ENCODE measurements at regions not wholly inside any gene's neighbourhood (a gene's known extent, or its start where the extent isn't known, plus 50 kb on each side); places are given as distances from the start of the nearest gene placed in this dataset.
"Not testable (repeated sequence)": the region's sequence is repeated elsewhere in the genome, so short reads cannot be mapped to it uniquely, and the experiment has no call there.

DNA sequence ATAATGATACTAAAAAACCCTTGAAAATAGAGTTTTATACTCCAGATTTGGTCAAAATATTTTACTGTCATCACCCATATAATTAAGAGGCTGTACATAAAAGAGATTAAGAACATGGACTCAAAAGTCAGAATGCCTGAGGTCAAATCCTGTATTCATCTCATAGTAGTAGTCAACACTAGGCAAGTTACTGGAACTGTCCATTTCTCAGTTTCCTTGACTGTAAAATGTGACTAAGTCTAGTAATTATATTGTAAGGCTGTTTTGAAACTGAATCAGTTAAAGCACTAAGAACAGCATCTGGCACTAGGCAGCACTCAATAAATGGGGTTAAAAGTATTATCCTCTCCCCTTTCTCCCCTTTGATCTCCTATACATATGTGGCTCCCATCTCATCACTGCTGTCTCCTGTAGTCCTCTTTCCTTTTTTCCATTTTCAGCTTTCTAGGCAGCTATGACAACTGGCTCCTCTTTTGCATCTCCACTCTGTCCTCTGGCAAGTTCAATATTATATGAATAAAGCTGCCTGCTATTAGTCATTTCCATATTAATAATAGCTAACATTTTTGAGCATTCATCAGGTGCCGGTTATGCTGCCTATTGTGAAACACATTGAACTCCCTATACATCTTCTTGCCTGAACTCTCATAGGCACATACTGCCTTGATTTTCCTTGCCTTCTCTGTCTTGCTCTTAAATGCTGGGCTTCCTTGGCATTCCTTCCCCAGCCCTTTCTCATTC, 185.8 kb upstream of the NREP start:
- no peak for DNase-seq

DNA sequence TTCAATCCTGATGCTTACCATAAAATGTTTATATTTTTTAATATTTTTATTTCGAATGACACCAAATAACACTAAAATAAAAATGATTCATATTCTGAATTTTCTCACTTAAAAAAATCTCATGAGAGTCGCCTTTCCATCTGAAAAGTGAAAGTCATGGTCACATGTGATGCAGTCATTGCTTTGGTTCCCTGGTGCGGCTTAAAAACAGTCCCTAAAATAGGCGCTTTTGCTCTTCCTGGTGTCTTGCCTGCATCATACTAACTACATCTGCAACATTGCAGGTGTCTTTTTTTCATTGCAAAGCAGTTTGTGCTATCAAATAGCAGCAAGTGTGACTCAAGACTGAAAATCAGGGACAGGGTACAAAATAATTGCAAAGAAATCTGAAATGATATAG, 185.2 kb upstream of the NREP start:
- DNase-seq: no peak

DNA sequence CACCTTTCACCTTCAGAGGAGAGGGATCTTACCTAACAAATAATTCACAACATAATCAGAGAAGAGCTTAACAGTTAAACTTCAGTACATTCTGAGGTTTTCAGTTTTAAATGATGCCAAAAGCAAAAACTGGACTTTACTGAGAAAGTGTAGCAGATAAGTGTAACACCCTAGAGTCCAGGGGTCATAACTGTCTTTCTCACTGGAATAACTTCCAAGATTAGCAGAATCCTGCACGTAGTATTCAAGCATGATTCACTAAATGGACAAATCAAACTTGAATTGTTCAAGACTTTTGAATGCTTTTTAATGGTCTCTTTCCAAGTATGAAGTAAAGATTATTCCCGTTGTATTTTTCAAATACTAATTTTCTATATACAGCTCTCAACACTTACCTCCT, 180.1 kb upstream of the NREP start:
- DNase-seq: no peak

GRCh38 chr5:111935835-111936234, 178.8 kb upstream of the NREP start:
- DNase-seq: no peak

DNA sequence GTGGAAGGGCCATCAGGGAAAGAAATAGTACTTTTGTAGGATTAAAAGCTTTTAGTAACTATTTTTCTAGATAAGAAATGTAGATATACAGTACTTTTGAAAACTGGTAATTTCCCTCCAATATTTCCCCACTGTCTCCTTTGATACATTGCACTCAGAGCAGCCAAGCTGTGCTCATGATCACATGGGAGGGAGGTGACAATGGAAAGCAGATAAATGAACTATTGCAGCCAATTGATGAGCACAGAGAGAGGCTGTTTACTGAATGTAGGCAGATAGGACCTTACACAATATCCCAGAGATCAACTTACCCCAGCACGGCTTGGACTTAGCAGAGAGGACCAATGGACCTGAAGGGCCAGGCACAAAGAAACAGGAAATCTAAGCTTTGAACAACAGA, 178.0 kb upstream of the NREP start:
- DNase-seq: no peak

DNA sequence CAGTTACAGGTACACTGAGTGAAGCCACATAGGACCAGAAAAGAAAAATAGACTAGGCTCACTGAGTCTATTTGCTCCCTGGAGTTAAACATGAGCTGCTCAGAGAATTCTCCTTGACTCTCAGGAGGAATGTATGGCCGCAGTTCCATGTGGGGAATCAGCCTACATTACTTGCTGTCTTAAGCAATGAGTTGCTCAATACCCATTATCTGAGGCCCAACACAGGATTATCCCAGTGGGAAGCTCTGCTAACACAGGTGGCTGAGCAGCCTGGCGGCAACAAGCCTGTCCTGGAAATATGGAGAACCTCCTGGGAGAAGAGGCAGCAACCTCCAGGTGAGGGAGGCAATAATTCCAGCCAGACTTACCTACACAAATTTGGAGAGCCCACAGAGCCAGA, 177.5 kb upstream of the NREP start:
- DNase-seq: no peak

DNA sequence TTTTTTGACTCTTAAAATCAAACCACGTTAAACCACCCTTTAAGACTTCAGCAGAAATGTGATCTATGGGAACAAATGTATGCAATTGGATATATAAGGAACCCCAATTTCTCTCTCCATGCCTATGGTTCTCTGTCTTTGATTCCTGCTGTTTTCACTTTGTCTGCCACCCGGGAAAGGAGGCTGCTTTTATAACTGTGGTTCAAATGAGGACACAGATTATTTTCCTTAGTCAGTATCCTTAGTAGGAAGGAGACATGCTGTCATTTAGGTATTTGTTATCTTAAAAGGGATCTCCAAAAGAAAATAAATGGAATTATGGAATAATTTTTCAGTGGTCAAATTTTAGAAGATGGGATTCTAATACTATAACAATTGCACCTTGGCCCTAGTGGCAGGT, 176.1 kb upstream of the NREP start:
- no peak for DNase-seq

GRCh38 chr5:111932628-111933027, 175.6 kb upstream of the NREP start:
- DNase-seq: peak in 2 of 56 donors; percentile 0 to 2

- no peak for DNase-seq
Observed at GRCh38 chr5:111932199-111932598, 175.2 kb upstream of the NREP start.

DNA sequence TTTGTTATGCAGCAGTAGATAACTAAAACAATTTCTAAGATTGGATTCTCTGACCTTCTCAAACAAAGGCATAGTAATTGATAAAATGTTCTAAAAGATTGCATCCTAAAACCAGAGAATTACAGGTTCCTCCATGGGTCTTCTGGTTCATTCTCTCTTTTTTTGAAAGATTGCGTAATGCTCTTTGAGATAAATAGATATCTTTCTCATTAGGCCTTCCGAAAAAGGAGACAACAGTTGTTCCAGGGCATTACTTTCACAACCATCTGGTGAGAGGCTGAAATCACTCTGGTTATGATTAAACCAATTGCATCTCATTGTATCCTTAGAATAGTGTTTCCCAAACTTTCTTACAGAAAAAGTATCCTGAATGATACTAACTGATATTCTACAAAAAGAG, 174.7 kb upstream of the NREP start:
- no peak for DNase-seq

DNA sequence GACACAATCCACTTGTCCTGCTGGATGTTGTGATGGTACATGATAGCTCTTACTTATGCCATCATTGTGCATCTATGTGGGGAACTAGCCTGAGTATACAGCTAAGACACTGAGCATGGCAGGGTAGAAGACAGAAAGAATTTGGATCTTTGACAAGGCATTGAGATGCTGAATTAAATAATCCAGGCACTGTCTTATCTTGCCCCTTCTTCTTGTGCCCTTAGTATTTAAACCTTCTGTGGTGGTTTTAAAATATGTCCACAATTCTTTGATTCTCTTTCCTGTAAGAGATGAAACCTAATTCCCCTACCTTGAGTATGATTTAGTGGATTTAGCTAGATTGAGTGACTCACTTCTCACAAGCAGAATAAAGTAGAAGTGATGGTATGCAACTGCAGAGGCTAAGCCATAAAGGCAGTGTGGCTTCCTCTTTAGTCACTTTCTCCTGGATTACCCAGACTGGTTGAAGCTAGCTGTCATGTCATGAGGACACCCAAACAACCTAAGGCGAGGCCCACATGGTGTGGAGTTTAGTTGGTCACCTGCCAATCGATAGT, 174.0 kb upstream of the NREP start:
- no peak for DNase-seq

- no peak for DNase-seq
Observed at GRCh38 chr5:111930449-111930848, 173.5 kb upstream of the NREP start.

DNA sequence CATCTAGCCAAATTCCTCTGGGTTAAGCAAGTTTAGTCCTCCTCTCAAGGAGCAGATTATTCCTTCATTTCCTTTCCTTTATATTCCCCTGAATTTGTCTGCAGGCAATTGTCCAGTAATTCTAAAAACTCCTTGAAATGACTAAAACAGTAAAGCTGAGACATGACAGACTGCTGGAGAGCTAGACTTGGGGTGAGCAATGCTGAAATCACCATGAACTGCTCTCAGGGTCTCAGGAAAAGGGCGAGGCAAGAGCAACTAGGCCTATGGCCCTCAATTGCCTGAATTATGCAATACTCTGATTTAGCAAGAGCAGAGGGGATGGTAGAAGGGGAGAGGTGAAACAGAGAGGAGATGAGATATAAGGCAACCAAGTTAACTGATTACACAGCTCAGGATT, 172.9 kb upstream of the NREP start:
- no peak for DNase-seq

DNA sequence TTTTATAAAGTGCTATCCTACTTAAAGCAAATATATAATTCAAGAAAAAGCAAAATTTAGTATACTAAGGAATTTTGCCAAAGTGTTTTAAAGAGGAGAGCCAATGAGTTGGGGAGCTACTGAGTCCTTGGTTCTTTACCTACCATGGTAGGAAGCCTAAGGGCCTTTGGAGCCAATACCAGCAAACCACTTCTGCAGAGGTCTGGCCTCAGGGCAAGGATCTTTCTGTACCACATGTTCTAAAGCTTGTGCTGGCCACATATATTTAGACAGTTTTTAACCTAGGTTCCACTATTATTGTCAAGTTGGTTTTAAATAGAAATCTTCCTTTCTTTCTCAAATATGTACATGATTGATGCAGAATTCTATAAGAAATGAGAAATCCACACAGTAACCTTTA, 172.3 kb upstream of the NREP start:
- DNase-seq: no peak

DNA sequence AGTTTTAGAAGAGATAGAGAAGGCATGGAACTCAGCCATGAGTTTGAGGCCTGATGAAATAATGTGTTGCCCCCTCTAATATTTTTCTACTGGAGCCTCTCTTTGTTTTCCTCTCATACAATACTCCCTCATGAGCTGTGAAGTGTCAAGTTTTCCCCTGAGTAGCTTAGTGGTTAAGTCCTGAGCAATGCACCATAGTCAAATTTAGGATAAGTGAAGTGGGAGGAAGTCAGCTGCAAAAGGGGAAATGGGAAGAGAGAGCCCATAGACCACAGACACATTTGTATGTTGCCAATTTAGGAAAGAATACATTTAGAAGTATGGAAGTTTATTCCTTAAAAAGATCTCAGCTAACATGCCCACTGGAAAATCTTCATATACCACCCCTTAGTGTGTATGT, 171.5 kb upstream of the NREP start:
- DNase-seq: no peak

DNA sequence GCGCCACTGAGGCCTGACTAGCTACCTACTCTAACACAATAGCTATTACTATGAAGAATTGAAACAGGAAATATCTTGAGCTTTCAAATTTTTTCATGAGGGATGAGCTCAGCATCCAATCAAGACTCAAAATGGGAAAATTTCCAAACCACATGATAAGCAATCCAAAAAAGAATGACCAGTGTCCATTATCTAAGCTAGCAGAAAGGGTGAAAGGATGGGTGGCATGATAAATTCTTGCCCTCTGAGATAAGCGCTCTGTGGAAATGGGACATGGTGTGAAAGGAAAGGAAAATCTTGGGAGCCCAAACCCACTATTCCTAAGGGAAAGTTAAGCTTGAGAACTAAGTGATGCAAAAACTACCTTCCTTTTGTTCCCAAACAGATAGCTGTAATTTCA, 170.2 kb upstream of the NREP start:
- no peak for DNase-seq

DNA sequence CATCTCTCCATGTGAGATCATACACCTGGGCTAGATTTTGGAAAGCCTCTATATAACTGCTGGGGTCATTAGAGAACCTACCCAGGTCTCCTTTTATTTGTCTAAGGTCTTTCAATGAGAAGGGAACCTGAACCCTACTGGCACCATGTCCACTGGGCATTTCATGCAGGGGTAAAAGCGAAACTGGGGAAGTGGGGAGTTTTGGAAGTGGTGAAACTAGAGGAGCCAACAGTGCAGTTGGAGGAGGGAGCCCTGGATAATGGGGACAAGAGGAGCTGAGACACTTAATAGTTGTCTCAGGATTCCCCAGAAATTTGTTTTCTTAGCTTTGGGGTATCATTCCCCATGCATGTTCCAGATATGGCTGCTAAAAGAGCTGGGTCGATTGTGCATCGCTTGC, 169.0 kb upstream of the NREP start:
- DNase-seq: no peak

DNA sequence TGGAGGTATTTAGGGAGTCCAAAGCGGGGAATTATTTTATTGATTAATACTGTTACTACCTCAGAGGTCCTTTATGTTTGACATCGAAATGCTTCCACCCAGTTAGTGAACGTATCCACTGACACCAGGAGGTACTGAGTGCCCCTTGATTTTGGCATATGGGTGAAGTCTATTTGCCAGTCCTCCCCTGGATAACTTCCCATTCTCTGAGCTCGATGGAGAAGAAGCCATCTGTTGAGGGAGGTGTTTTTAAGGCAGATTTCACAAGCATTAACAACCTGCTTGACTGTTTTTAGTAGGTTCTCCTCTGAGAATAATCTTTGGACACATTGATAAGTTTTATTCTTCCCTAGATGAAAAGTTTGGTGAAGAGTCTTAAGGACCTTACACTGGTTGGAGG, 165.3 kb upstream of the NREP start:
- DNase-seq: no peak

- not testable (repeated sequence) for DNase-seq
Observed at GRCh38 chr5:111921691-111922090, 164.7 kb upstream of the NREP start.

GRCh38 chr5:111914966-111915636, 158.1 kb upstream of the NREP start:
- no peak for DNase-seq

- no peak for DNase-seq
Observed at GRCh38 chr5:111902436-111902835, 145.4 kb upstream of the NREP start.

- no peak for DNase-seq
Observed at GRCh38 chr5:111901296-111901695, 144.3 kb upstream of the NREP start.

GRCh38 chr5:111892949-111893348, 136.0 kb upstream of the NREP start:
- DNase-seq: no peak

All from nucleus accumbens (tissue), 56 donors.